Mesenteric fat pad (tissue), 1 donor: ENCODE measurements at regions not wholly inside any gene's neighbourhood (a gene's known extent, or its start where the extent isn't known, plus 50 kb on each side); places are given as distances from the start of the nearest gene placed in this dataset.

Source experiments
- DNase-seq: peaks from one replicate; pipeline ENCODE4 v3.0.0-alpha.2; 2020; ENCODE audit warnings: low spot score
- donor health status: DM: yes; HTN: yes; CAD: no.

DNA sequence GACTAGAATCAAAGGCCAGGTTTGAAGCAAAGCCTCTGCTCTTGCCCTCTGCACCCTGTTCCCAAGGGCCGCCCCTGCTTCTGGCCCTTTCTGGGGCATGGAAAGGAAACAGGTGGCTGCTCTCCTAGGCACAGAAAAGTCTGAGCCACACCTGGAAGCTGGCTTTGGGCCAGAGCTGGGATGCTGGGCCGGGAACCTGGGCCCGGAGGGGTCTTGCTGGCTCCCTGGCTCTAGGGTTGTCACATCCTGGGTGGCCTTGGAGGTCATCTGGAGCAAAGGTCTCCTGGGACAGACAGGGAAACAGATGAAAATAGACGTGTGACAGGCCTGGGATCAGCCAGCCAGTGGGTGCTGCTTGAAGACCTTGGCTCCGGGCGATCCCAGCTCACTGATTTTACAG, 74.1 kb upstream of the LHX1 start:
- no peak for DNase-seq

DNA sequence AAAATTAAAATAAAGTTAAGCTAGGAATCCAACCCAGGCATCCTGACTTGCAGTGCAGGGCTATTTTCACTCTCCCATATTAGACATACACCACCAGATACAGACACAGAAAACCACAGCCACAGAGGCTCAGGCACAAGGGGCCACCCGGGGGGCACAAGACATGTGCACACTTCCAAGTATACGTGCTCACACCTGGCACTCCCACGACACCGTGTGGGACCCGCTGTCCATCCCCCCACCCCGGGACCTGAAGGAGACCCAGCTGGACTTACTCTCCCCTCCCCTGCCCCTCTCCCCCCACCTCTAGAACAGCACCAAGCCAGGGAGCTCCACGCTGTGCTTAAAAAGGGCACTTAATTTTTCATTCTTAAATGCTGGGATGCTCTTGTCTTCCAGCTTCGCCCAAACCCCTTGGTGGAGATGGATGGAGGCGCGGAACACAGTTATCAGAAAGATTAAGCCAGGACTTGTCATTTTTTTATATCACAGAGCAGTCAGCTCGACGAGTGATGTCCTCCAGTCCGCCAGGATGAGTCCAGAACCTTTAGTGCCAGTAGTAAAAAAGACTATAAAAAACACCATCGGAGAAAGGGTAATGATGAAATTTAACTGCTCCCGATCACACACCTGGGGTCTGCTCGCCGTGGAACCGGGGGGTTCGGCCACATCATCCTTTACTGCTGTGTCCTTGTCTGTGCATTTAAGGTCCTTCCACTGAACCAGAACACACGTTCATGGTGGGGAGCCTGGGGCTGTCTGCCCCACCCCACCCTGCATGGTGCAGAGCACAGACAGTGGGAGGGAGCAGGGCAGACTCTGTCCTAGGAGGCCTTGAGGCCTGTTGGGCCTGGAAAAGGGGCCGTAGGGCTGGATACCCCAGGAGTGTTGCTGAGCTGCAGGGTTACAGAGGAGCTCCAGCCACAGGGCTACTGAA, 73.3 kb upstream of the LHX1 start:
- no peak for DNase-seq

DNA sequence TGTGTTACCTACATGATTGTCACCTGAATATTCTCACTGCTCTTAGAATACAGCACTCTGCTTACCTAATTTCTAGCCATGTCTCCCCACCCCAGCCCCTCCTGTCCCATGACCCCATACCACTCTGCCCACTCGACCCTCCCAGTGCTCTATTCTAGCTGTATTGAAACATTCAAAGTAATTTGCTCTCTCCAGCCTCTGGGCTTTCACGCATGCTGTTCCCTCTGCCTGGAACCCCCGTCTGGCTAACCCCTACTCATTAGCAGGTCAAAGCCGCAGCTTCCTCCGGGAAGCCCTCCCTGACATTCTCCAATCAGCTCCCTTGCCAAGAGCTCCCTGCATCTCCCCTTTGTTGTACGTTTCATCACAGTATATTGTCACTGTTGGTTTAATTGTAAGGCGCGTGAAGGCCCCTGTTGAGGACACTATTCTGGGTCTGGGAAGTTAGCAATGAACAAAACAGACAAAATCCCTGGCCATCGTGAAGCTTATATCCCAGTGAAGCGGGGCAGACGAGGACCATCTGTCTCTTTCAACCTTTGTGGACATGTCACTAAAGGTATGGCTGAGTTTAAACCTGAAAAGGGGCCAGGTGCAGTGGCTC, 72.3 kb upstream of the LHX1 start:
- DNase-seq, result no peak

DNA sequence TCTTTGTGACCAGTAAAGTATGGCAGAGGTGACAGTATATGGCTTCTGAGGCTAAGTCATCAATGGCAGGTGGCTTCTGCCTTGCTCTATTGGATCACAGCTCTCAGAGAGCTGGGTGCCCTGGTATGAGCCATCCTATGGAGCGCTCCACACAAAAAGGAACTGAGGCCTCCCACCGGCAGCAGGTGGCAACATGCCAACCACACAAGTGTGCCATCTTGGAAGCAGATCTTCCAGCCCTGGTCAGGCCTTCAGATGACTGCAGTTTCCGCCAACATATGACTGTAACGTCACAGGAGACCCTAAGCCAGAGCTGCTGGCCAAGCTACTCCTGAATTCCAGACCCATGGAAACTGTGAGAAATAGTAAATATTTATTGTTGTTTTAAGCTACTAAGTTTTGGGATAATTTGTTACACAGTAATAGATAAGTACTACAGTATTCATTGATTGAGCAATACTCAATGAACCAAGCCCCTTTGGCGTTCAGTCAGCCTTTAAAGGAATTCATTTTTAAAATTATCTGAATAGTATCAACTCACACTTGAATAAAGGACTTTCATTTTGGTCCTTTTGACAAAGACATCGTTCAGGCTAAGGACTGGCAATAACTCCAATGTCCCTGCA, 69.4 kb upstream of the LHX1 start:
- no peak for DNase-seq

DNA sequence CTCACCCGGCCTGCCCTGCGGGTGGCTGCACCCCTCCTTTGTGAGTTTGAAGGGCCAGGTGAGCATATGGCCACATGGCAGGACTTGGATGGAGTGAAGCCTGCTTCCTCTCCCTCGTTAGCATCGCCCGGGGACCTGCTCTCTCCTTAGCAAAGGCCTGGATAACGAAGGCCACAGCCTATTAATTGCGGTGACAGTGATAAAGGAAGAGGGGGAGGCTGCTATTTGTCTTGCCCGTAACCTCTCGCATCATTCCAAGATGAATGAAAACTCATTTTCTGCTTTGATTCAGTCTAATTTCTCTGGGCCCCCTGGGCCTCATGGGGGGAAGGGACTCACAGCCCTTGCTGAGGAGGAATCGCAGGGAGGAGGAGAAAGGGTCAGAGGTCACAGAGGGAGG, 68.5 kb upstream of the LHX1 start:
- DNase-seq, result no peak

DNA sequence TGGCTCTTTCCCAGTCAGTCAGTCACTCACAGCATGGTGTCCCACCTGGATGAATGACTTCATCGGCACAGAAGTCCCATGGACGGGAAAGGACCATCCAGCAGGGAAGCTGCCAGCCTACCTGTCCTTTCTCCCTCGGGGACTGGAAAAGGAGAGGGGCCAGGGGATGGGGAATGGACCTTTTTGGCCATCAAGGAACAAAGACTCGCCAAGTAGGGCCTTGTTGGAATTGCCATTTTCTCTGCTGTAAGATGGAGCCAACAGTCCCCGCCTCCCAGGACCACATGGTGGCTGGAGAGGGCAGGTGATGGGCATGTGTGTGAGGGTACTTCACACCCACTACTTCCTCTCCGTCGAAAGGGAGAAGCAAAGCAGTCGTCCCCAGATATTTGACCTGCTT, 67.8 kb upstream of the LHX1 start:
- no peak for DNase-seq

DNA sequence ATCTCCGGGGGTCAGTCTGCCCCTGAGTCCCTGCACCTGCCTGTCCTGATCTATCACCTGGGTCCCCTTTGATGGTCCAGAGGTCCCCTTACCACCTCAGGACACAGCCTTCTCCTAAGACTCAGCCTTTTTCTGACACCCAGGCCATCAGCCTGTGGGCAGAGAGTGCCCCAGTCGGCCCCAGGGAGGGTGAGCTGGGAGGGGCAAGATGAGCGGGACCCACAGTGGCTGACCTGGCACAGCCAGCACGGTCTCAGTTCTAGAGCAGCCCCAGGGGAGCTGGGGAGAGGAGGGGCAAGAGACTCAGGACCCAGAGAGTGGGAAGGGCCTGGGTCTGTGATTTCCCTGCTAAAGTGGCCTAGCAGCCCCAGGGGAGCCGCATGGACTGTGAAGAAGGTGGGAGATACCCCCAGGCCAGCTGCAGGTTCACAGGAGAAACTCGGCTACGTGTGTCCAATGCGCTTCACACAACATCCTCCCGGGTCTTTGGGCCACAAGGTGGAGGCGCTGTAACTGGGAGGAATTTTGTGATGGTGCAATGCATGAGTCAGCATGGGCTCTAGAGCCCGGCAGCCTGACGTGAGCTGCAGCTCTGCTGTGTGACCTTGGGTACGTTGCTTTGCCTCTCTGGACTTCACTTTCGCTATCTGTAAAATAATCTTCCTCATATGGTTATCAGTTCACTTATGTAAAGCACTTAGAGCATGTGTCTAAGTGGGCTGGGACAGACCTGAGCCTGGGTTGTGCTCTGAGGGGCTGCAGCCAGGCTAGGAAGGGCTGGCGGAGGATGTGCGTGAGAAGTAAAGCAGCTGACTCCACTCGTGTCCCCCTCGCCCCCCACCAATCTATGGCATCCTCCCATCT, 67.2 kb upstream of the LHX1 start:
- no peak for DNase-seq

DNA sequence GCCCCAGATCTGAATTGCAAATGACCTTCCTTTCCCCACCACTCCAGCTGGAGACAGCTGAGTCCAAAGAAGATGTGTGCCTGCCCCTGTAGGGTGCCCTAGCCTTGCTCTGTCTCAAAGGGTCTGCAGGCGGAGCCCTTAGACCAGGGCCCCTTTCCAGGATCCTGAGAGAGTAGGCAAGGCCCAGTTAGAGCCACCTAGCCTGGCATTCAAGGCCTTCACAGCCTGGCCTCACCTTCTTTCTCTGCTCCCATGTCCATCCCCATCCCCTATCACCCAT, 66.6 kb upstream of the LHX1 start:
- no peak for DNase-seq

DNA sequence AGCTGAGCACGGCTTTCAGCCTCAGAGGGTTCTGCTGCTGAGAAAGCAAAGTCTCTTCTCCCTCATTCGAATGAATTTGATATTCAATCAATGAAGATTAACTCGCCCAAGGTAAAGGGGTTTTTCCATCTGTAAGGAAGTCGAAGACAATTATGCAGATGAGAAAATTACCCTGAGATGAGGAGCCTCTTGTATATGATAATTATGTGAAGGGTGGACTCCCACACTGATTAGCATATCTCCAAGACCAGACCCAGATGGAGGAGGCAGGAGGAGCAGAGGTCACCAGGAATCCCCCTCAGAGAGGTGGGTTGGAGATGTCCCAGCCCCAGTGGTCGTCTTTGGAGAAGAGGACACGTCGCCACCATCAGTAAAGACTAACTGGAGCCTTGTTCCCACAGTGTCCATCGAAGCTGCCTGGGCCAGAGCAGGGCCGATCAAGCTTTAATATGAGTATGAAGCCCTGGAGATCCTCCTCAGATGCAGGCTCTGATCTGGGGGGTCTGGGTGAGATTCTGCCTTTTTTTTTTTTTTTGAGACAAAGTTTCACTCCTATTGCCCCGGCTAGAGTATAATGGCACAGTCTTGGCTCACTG, 61.5 kb upstream of the LHX1 start:
- DNase-seq, result no peak

DNA sequence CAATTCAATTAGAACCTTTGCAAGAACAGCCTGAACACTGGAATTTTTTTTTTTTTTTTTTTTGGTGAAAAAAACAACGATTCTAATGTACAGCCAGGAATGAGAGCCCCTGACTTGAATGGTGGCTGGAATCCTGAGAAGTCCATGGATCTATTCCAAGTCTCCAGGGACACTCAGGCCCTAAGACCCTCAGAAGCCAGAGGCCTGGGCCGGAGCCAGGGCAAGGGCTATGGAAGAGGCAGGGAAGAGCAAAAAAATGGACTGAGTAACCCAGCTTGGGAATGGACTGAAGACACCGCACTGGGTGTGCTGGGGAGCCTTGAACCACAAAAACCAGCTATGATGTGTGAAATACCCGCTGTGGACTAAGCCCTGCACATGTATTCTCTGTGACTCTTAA, 60.3 kb upstream of the LHX1 start:
- DNase-seq, result no peak

DNA sequence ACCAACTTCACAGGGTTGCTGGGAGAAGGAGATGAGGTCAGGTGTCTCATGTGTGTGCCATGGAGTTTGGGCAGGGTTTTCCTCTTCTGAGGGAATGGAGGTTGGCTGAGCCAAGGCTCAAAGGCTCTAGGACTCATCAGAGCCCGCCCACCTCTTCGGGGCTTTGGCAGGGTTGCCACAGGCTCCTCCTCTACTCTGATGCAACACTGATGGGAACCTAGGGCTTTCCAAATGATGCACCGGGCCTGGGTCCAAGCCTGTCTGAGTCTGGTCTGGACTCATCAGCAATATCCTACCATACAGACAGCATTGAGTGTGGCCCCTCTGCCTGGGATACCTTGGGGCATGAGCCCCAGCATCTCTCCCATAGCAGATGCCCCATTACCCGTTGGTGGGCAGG, 59.5 kb upstream of the LHX1 start:
- no peak for DNase-seq

DNA sequence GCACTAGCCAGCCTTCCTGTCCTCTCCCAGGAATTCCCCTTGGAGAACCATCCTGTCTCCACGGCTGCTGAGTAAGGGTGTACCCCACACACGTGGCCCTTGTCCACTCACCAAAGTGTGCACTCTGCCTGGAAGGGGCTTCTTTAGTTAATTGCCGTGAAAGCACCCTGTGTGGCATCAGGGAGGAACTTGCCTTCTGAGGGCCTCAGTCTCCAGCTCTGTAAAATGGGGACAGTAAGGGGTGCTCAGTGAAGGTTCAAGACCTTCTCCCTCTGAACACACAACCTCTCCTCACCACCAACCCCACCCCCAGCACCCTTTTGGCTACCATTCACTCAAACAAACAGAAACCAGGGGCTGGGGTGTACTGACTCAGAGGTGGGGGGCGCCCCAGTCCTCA, 59.1 kb upstream of the LHX1 start:
- DNase-seq, result no peak

DNA sequence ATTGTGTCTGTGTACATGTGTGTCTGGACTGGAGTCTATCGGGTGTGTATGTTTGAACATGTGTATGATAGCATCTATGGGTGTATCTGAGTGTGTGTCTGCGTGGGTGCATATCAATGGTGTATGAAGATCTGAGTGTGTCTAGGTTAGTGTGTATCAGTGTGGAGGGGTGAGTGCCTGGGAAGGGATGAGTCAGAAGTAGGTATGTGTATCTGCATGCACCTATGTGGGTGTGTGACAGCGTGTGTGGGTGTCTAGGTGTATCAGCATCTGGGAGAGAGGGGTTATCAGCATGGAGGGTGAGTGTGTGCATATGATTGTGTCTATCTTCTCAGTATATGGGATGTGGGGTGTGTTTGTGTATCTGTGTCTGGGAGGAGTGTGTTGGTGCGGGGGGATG, 58.2 kb upstream of the LHX1 start:
- no peak for DNase-seq

DNA sequence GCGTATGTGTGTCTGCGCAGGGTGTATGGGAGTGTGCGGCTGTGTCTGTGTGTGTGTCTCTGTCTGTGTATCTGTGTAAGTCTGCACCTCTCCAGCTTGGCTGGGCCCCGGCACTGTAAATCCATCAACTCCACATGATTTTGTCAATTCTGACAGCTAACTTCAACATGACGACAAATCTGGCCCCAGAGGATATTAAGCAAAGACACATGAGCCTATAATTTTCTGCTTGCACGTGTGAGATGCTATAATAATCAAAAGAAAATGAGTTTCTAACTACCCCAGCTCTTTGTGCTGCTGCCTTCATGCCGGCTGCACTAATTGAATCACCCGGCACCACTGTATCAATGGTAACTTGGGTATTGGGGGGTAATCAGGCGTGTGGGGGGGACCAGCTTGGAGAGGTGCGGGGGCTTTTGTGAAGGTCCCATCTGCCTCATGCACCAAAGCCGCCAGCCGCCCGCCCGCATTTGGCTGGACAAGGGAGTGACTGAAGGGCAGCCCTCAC, 57.6 kb upstream of the LHX1 start:
- no peak for DNase-seq

DNA sequence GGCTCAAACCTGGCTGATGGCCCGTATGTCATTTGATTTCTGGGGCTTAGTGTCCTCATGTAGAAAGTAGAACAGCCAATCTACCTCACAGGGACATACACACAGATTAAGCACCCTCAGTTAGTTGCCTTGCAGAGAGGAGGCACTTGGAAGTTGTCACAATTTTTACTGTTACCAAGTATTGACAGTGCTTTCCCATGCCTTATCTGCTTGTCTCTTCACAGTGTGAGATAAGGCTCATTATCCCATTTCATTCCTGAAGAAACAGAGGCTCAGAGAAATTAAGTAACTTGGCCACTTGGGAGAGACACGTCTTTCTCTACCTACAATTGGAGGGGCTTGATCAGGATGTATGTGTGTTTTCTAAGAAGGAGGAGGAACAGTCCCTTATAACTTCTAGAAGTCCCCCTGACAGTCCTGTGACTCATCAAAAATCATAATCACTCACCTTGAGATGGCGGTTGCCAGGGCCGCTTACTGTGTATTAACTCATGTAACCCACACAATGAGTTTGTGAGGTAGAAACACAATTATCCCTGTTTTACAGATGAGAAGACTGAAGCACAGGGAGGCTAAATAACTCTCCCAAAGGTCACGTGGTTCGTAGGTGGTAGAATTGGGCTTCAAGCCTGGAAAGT, 56.9 kb upstream of the LHX1 start:
- no peak for DNase-seq

DNA sequence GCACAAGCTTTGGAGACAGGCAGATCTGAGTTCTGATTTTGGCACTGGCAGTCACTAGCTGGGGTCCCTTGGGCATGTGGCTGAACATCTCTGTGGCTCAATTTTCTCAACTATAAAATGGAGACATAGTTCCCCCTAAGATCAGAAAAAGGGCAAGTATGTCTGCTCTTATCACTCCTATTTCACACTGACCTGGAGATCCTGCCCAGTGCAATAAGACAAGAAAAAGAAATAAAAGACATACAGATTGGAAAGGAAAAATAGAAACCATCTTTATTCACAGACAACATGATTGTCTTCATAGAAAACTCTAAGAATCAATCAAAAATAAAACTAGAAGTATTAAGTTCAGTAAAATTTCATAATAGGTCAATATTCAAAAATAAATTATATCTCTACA, 56.0 kb upstream of the LHX1 start:
- no peak for DNase-seq

DNA sequence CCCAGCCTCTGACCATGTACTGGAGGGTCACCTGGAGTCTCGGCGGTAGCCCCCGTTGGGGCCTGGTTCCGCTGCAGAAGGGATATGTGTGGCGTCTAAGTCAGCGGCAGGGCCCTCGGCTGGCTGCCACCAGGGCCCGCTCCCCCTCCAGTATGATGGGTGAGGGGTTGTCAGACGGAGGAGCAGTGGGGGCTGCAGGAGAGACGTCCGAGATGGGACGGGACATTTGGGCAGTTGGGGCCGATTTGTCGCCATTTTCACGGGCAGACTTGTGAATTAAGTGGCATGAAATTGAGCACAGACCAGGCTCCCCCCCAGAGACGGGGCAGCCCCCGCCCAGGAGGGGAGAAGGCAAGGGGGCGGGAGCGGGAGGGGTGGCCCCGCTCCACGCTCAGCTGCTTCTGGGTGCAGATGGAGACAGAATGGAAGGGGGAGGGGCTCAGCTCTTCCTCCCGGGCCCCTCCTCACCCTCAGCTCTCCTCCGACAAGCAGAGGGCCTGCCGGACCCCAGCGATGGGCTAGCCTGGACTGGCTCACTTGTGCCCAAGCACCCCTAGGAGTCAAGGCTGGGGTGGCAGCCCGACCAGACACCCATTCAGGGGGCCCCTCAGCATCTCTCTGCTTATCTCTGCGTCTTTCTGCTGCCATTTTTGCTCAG, 52.7 kb upstream of the LHX1 start:
- DNase-seq, result no peak

DNA sequence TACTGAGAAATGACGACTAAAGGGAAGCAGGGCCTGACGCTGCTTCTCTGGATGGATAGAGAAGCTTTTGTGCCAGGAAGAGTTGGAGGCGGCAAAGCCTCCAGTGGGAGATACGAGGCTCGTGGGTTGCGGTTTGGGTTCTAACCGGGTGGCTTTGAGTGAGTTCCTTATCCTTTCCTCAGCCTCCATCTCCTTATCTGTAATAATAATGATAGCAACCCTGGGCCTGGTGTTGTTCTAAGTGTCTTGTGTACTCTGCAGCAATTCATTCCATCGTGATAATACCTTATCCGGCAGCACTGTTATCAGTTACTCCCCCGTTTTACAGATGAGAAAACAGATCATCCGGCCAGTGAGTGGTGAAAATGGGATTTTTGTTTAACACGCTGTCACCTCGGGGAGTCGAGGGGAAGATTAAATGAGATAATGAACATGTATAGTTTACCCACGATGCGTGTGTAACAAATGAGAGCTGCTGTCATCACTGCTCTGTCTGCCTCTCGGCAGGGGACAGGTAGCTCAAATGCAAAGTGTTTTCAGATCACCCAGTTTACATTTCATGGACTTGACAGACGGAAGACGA, 52.0 kb upstream of the LHX1 start:
- no peak for DNase-seq

DNA sequence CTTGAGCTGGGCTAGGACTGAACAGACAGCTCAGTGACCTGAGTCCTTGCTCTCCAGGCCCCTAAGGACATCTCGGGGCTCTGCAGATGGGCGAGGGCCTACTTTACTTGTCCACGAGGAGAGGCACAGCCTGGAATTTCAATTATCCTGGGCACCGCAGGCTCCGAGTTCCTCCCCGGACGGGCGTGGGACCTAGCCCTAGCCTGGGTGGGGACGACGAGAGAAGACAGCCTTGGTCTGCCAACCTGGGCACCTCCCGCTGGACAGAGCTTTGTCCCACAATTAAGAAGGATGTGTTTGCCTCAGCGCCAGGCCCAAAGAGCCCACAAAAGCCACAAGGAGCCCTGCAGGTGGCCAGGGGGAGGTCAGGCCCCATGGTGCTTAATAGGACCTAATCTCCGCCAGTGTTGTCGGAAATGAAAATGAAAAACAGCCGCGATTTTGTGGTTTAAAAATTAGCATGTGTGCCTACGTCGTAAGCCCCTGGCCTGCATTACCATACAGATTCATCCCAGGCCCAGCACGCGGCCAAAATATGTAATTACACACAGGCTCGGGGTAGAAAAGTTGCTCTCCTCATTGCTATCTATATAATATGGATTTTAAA, 51.4 kb upstream of the LHX1 start:
- no peak for DNase-seq
